ENCODE measurements at regions not wholly inside any gene's neighbourhood (a gene's known extent, or its start where the extent isn't known, plus 50 kb on each side); places are given as distances from the start of the nearest gene placed in this dataset.

GRCh38 chr18:27687351-27687979 lies 489.5 kb downstream of the CDH2 start:
- DNase-seq, result no peak

- peak; percentile 45 to 56 for DNase-seq
These were observed 491.0 kb downstream of the CDH2 start for GRCh38 chr18:27685807-27686412.

GRCh38 chr18:27685091-27685490 lies 491.8 kb downstream of the CDH2 start:
- DNase-seq, result no peak

GRCh38 chr18:27674411-27674810 lies 489.3 kb upstream of the CHST9 start:
- no peak for DNase-seq

GRCh38 chr18:27673861-27674260 lies 488.8 kb upstream of the CHST9 start:
- no peak for DNase-seq

GRCh38 chr18:27668158-27668557 lies 483.1 kb upstream of the CHST9 start:
- DNase-seq, result no peak

GRCh38 chr18:27667064-27667463 lies 482.0 kb upstream of the CHST9 start:
- DNase-seq, result no peak

- no peak for DNase-seq
These were observed 480.9 kb upstream of the CHST9 start for GRCh38 chr18:27666016-27666415.

- DNase-seq, result no peak
These were observed 480.2 kb upstream of the CHST9 start for GRCh38 chr18:27665264-27665799.

- no peak for DNase-seq
These were observed 477.8 kb upstream of the CHST9 start for GRCh38 chr18:27662949-27663348.

- no peak for DNase-seq
These were observed 477.4 kb upstream of the CHST9 start for GRCh38 chr18:27662537-27662936.

GRCh38 chr18:27661320-27662018 lies 476.4 kb upstream of the CHST9 start:
- no peak for DNase-seq

- DNase-seq, result no peak
These were observed 471.8 kb upstream of the CHST9 start for GRCh38 chr18:27656905-27657304.

- no peak for DNase-seq
These were observed 471.2 kb upstream of the CHST9 start for GRCh38 chr18:27656167-27656778.

- DNase-seq, result no peak
These were observed 468.1 kb upstream of the CHST9 start for GRCh38 chr18:27653247-27653646.

- DNase-seq, result no peak
These were observed 467.5 kb upstream of the CHST9 start for GRCh38 chr18:27652480-27653121.

GRCh38 chr18:27649621-27650020 lies 464.5 kb upstream of the CHST9 start:
- no peak for DNase-seq

GRCh38 chr18:27645929-27646328 lies 460.8 kb upstream of the CHST9 start:
- DNase-seq, result no peak

GRCh38 chr18:27636576-27637085 lies 451.5 kb upstream of the CHST9 start:
- no peak for DNase-seq

- DNase-seq, result no peak
These were observed 447.6 kb upstream of the CHST9 start for GRCh38 chr18:27632706-27633105.

- no peak for DNase-seq
These were observed 442.8 kb upstream of the CHST9 start for GRCh38 chr18:27627927-27628326.

- DNase-seq, result no peak
These were observed 436.3 kb upstream of the CHST9 start for GRCh38 chr18:27621236-27621890.

Measured in Kasumi-1 (cell line).